ENCODE measurements at regions not wholly inside any gene's neighbourhood (a gene's known extent, or its start where the extent isn't known, plus 50 kb on each side); places are given as distances from the start of the nearest gene placed in this dataset.

- Histone ChIP-seq H3K4me3 (no peak overlapping the region), H3K4me1 (peaks cover 0 to 44% (median 7%) of the 10 kb centered on the region in 6 donors), H3K9me3 (no peaks in the 10 kb centered on the region), H3K27ac (no peak overlapping the region), H3K36me3 (no peaks in the 10 kb centered on the region), H3K27me3 (replicated peaks in 1 of 7) (no peaks in the 10 kb centered on the region)
- 75 to 85% (median 81%) methylated on average over 11 of the region's 11 CpGs for WGBS, 5 donors
- intact Hi-C loops (cut with DNase I; ENCODE audit: low total_unique reads): no loop called here
- DNase-seq: no peak
- TF ChIP-seq POLR2AphosphoS5 (IDR thresholded peaks at IDR 0.05) (no peak), POLR2A (IDR thresholded peaks at IDR 0.05) (no peak), CTCF (IDR thresholded peaks at IDR 0.05 in 8 of 11, conservative IDR thresholded peaks at IDR 0.05 in 3 of 11) (no peak)
Measured at GRCh38 chr2:453132-453531, 165.2 kb upstream of the ALKAL2 start.

GRCh38 chr2:451495-451894, 163.6 kb upstream of the ALKAL2 start:
- DNase-seq: no peak
- H3K27ac ChIP-seq: no peak overlapping the region
- H3K4me3 ChIP-seq: no peak overlapping the region
- H3K36me3 ChIP-seq: no peaks in the 10 kb centered on the region
- WGBS, 5 donors: 88 to 97% (median 94%) methylated on average over 16 of the region's 16 CpGs
- peaks cover 0 to 47% (median 7%) of the 10 kb centered on the region in 6 donors for H3K4me1 ChIP-seq
- TF ChIP-seq POLR2A (IDR thresholded peaks at IDR 0.05): no peak
- TF ChIP-seq CTCF (IDR thresholded peaks at IDR 0.05 in 8 of 11, conservative IDR thresholded peaks at IDR 0.05 in 3 of 11): no peak
- TF ChIP-seq POLR2AphosphoS5 (IDR thresholded peaks at IDR 0.05): no peak
- intact Hi-C loops (cut with DNase I; ENCODE audit: low total_unique reads): no loop called here
- H3K27me3 ChIP-seq (replicated peaks in 1 of 7): no peaks in the 10 kb centered on the region
- H3K9me3 ChIP-seq: no peaks in the 10 kb centered on the region

- Histone ChIP-seq H3K36me3 (no peaks in the 10 kb centered on the region), H3K27ac (no peak overlapping the region), H3K27me3 (replicated peaks in 1 of 7) (no peaks in the 10 kb centered on the region), H3K4me1 (peaks cover 0 to 52% (median under 1%) of the 10 kb centered on the region in 6 donors), H3K9me3 (no peaks in the 10 kb centered on the region), H3K4me3 (no peak overlapping the region)
- no peak for TF ChIP-seq POLR2A (IDR thresholded peaks at IDR 0.05)
- TF ChIP-seq POLR2AphosphoS5 (IDR thresholded peaks at IDR 0.05): no peak
- no peak for TF ChIP-seq CTCF (IDR thresholded peaks at IDR 0.05 in 8 of 11, conservative IDR thresholded peaks at IDR 0.05 in 3 of 11)
- intact Hi-C loops (cut with DNase I; ENCODE audit: low total_unique reads): no loop called here
- DNase-seq: no peak
- WGBS, 5 donors: 82 to 87% (median 86%) methylated on average over 6 of the region's 6 CpGs
Measured at GRCh38 chr2:449246-450067, 161.6 kb upstream of the ALKAL2 start.

GRCh38 chr2:447902-448665, 160.2 kb upstream of the ALKAL2 start:
- Histone ChIP-seq H3K36me3 (no peaks in the 10 kb centered on the region), H3K4me3 (no peak overlapping the region), H3K27ac (no peak overlapping the region), H3K4me1 (peaks cover 0 to 54% (median 0%) of the 10 kb centered on the region in 6 donors), H3K27me3 (replicated peaks in 1 of 7) (no peaks in the 10 kb centered on the region), H3K9me3 (no peaks in the 10 kb centered on the region)
- 82 to 94% (median 88%) methylated on average over 14 of the region's 14 CpGs for WGBS, 5 donors
- intact Hi-C loops (cut with DNase I; ENCODE audit: low total_unique reads): no loop called here
- TF ChIP-seq CTCF (IDR thresholded peaks at IDR 0.05 in 8 of 11, conservative IDR thresholded peaks at IDR 0.05 in 3 of 11) (no peak), POLR2A (IDR thresholded peaks at IDR 0.05) (no peak), POLR2AphosphoS5 (IDR thresholded peaks at IDR 0.05) (no peak)
- no peak for DNase-seq

All from spleen (tissue), 11 donors.